Uterus (tissue), 3 donors: ENCODE measurements at regions not wholly inside any gene's neighbourhood (a gene's known extent, or its start where the extent isn't known, plus 50 kb on each side); places are given as distances from the start of the nearest gene placed in this dataset.

Experiments
- DNase-seq, 2 donors: peaks; one replicate each; pipeline ENCODE4 v3.0.0-alpha.2; 2019 to 2020
- H3K27ac ChIP-seq, 2 donors: fragments of 200-600 bp; sonication (generic); 1 replicate in 1 of 2; 2 replicates in 1 of 2; pipeline ENCODE4 v1.5.1; 2016 to 2018
- H3K27me3 ChIP-seq, 2 donors: fragments of 200-600 bp; sonication (generic); one replicate each; pipeline ENCODE4 v1.5.1; 2018 to 2019; ENCODE audit warnings: control low read depth in 1 of 2
- H3K36me3 ChIP-seq, 2 donors: fragments of 200-600 bp; sonication (generic); one replicate each; pipeline ENCODE4 v1.5.1; 2019; ENCODE audit warnings: control low read depth in 1 of 2
- H3K4me1 ChIP-seq, 2 donors: fragments of 200-600 bp; sonication (generic); one replicate each; pipeline ENCODE4 v1.5.1; 2018 to 2019; ENCODE audit warnings: control low read depth in 1 of 2
- H3K4me3 ChIP-seq, 2 donors: fragments of 200-600 bp; sonication (generic); 1 replicate in 1 of 2; 2 replicates in 1 of 2; pipeline ENCODE4 v1.5.1; 2018 to 2019; ENCODE audit warnings: mild to moderate bottlenecking in 1 of 2
- H3K9me3 ChIP-seq, 2 donors: fragments of 200-600 bp; sonication (generic); one replicate each; pipeline ENCODE4 v1.5.1; 2019; ENCODE audit warnings: control low read depth in 1 of 2
- POLR2A ChIP-seq, 2 donors: fragments of 450-650 bp; IDR thresholded peaks; one replicate each; pipeline ENCODE4 v1.6.1; 2016; ENCODE audit warnings: antibody characterized with exemption in 2 of 2, mild to moderate bottlenecking in 1 of 2, moderate library complexity in 1 of 2
- intact Hi-C: fragments of 100-400 bp; cut with DNase I; formaldehyde crosslinking; loops from one replicate; pipeline ENCODE4 v1.15.1; 2023; ENCODE audit warnings: low total_unique reads
- TF ChIP-seq, protein P1 (sequence below), 4 experiments: fragments of 200-600 bp in 2 of 4; fragments of 450-650 bp in 2 of 4; sonication (generic) in 2 of 4; IDR thresholded peaks; one replicate each; pipeline ENCODE4 v1.5.1; 2016 to 2019; ENCODE audit warnings: antibody characterized with exemption in 4 of 4, mild to moderate bottlenecking in 2 of 4, moderate library complexity in 1 of 4
- donor health status: DM: yes; HTN: yes; CAD: no.

DNA sequence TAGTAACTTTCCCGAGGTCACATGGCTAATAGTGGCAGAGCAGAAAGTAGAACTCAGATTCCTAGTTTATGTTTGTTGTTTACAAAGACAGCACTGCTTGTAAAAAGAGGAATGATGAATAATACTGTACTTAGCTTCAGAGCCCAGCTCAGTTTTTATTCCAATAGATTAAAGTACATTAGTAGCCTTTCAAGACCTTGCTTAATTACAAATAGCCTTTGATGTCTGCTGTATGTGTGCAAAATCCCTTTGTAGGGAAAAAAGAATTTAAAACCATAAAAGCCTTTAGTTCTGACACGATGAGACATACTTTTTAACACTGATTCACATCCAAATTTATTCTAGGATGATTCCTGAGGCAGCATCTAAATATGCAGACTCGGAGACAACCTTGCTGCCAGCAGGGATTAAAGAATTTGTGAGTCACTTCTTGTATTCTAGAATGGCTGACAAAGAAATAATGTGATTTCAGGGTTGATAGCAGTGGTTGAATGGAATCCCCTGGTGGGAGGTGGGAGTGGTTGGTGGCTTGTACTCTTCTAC lies 324.2 kb upstream of the TGFBR2 start:
- H3K27me3 ChIP-seq: no peaks in the 10 kb centered on the region
- no peak for DNase-seq
- intact Hi-C loops: no loop called here
- H3K9me3 ChIP-seq: no peaks in the 10 kb centered on the region
- TF ChIP-seq, protein P1, sequence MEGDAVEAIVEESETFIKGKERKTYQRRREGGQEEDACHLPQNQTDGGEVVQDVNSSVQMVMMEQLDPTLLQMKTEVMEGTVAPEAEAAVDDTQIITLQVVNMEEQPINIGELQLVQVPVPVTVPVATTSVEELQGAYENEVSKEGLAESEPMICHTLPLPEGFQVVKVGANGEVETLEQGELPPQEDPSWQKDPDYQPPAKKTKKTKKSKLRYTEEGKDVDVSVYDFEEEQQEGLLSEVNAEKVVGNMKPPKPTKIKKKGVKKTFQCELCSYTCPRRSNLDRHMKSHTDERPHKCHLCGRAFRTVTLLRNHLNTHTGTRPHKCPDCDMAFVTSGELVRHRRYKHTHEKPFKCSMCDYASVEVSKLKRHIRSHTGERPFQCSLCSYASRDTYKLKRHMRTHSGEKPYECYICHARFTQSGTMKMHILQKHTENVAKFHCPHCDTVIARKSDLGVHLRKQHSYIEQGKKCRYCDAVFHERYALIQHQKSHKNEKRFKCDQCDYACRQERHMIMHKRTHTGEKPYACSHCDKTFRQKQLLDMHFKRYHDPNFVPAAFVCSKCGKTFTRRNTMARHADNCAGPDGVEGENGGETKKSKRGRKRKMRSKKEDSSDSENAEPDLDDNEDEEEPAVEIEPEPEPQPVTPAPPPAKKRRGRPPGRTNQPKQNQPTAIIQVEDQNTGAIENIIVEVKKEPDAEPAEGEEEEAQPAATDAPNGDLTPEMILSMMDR (IDR thresholded peaks at IDR 0.05): no peak
- no peak for TF ChIP-seq POLR2A (IDR thresholded peaks at IDR 0.05)
- peak overlapping the region in 1 of 2 donors; percentile 37 for H3K27ac ChIP-seq
- peaks cover 0 to 5% of the 10 kb centered on the region in 2 donors for H3K4me1 ChIP-seq
- H3K36me3 ChIP-seq: no peaks in the 10 kb centered on the region
- H3K4me3 ChIP-seq: no peak overlapping the region

DNA sequence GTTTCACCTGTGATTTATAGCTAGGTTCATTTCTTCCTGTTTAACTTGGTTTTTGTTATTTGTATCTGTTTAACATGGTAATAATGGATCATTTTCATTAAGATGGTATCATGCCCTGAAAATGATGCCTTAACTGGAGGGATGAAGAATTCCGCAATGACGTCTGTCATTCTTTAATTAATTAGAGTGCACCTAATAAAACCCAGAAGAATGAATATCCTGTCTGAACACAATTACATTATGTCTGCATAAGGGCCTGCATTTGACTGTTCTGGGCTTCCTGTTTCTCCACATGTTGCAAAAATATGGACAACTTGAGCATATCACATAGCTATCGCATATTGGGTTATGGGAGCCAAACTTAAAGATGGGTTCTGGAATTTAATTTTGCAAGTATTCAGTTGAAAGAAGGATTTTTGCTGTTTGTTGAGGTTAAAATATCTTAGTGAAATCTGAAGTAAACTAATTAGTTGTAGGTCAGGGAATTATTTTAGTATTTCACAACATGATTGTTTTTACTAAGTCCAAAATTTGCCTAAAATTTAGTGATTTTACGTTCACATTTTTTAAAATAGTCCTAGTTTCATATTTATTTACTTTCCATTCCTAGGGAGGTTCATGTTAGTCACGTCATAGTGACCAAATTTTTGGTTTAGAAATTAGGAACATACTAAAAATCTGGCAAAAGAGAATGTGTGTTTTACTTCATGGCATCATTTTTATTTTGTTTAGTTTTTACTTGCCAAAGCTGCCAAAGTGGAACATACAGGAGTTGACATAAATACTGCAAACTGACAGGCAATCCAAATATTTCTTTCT lies 321.0 kb upstream of the TGFBR2 start:
- Histone ChIP-seq H3K4me1 (peaks cover 0 to 5% of the 10 kb centered on the region in 2 donors), H3K27ac (peak overlapping the region; percentile 56 to 66)
- intact Hi-C loops: no loop called here

DNA sequence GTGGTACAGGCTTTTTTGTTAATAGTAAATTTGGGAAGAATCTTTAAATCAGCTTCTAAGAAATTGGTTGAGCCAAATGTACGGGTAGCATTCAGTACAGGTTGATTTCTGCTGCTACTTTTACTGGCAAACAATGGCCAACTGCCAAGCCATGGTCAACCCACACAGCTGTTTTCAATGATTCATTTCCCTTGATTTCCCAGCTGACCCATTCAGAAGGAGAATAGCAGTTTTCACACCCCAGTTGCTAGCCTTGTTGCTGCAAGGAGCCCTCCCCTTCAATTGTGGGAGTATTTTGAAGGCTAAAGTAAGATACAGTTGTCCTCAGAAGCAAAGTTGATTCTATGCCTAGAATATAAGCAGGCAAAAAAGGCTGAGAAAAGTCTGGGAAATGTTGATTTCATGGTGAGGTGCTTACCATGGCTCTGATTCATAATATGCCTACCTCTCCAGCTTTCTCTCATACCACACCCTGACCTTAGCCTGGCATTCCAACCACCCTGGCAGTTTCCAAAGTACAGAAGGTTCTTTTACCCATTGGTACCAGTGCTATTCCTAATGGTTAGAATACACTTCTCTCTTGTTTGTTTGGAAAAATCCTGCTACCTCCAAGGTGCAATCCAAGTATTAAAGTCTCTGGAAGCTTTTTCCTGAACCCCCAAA lies 320.3 kb upstream of the TGFBR2 start:
- intact Hi-C loops: no loop called here
- Histone ChIP-seq H3K9me3 (no peaks in the 10 kb centered on the region), H3K4me1 (peaks cover 0 to 5% of the 10 kb centered on the region in 2 donors), H3K27ac (peak overlapping the region; percentile 56 to 66), H3K4me3 (no peak overlapping the region), H3K27me3 (no peaks in the 10 kb centered on the region), H3K36me3 (no peaks in the 10 kb centered on the region)
- DNase-seq: peak; percentile 75 to 85
- TF ChIP-seq, protein P1 (IDR thresholded peaks at IDR 0.05): no peak
- no peak for TF ChIP-seq POLR2A (IDR thresholded peaks at IDR 0.05)

More for the DNA sequence above, 321.0 kb upstream of the TGFBR2 start:
- no peak overlapping the region for H3K4me3 ChIP-seq
- TF ChIP-seq, protein P1 (IDR thresholded peaks at IDR 0.05): no peak
- TF ChIP-seq POLR2A (IDR thresholded peaks at IDR 0.05): no peak
- no peaks in the 10 kb centered on the region for H3K9me3 ChIP-seq
- H3K36me3 ChIP-seq: no peaks in the 10 kb centered on the region
- H3K27me3 ChIP-seq: no peaks in the 10 kb centered on the region
- no peak for DNase-seq

DNA sequence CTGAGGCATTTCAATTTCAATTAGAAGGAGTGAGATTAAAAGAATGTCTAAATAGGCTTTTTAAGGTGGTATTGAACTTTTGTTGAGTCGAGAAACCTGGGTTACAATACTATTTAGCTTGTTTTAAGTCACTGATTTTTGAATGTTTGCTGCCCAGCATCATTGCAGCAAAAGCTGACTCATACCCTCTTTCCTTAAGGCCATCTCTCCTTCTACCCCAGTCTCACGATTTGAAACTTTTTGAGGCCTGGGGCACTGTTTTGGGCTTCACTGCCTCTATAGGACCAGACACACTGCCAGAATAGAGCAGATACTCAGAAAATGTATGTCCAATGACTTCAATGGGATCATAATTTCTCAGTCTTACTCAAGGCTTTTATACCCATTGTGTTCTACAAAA lies 319.6 kb upstream of the TGFBR2 start:
- Histone ChIP-seq H3K27ac (peak overlapping the region; percentile 56 to 66), H3K4me3 (no peak overlapping the region), H3K4me1 (peaks cover 0 to 5% of the 10 kb centered on the region in 2 donors), H3K9me3 (no peaks in the 10 kb centered on the region), H3K27me3 (no peaks in the 10 kb centered on the region), H3K36me3 (no peaks in the 10 kb centered on the region)
- DNase-seq: no peak
- intact Hi-C loops: no loop called here
- TF ChIP-seq, protein P1 (IDR thresholded peaks at IDR 0.05): no peak

- H3K4me3 ChIP-seq: no peak overlapping the region
- no peaks in the 10 kb centered on the region for H3K27me3 ChIP-seq
- DNase-seq: no peak
- no peaks in the 10 kb centered on the region for H3K9me3 ChIP-seq
- no peak overlapping the region for H3K27ac ChIP-seq
- H3K4me1 ChIP-seq: peaks cover 0 to 5% of the 10 kb centered on the region in 2 donors
- H3K36me3 ChIP-seq: no peaks in the 10 kb centered on the region
- intact Hi-C loops: no loop called here
- no peak for TF ChIP-seq POLR2A (IDR thresholded peaks at IDR 0.05)
- TF ChIP-seq, protein P1 (IDR thresholded peaks at IDR 0.05): no peak
These were observed 317.6 kb upstream of the TGFBR2 start for GRCh38 chr3:30288830-30289229.
